GM20000 (cell line): ENCODE measurements at regions not wholly inside any gene's neighbourhood (a gene's known extent, or its start where the extent isn't known, plus 50 kb on each side); places are given as distances from the start of the nearest gene placed in this dataset.

ENCODE experiments used
- DNase-seq: peaks from one replicate; pipeline ENCODE4 v3.0.0; 2012; ENCODE audit warnings: low spot score
- CTCF ChIP-seq: IDR thresholded peaks from 2 replicates; pipeline ENCODE4 v1.5.1; 2012; ENCODE audit warnings: mild to moderate bottlenecking, control low read depth; ENCODE audit errors: extremely low read depth, missing control alignments

- no peak for TF ChIP-seq CTCF
- DNase-seq = no peak
Observed at GRCh38 chr2:7508296-7508943, 591.2 kb downstream of the RNF144A start.

GRCh38 chr2:7510353-7510752, 593.1 kb downstream of the RNF144A start:
- no peak for TF ChIP-seq CTCF
- DNase-seq = no peak

- no peak for DNase-seq
- no peak for TF ChIP-seq CTCF
Observed at GRCh38 chr2:7513834-7514233, 596.6 kb downstream of the RNF144A start.

GRCh38 chr2:7515327-7515726, 598.1 kb downstream of the RNF144A start:
- no peak for TF ChIP-seq CTCF
- no peak for DNase-seq

GRCh38 chr2:7516484-7517063, 599.4 kb downstream of the RNF144A start:
- DNase-seq = no peak

GRCh38 chr2:7517088-7517487, 599.9 kb downstream of the RNF144A start:
- no peak for DNase-seq
- no peak for TF ChIP-seq CTCF

More at GRCh38 chr2:7516484-7517063, 599.4 kb downstream of the RNF144A start:
- TF ChIP-seq CTCF = no peak

GRCh38 chr2:7517851-7518250, 600.6 kb downstream of the RNF144A start:
- no peak for DNase-seq
- TF ChIP-seq CTCF = no peak
